Stimulated activated CD4-positive, alpha-beta T cell treated with anti-CD3 and anti-CD28 coated beads, Interleukin-15, amount 100 ng/mL, for 48 hours (primary cell): ENCODE measurements at regions not wholly inside any gene's neighbourhood (a gene's known extent, or its start where the extent isn't known, plus 50 kb on each side); places are given as distances from the start of the nearest gene placed in this dataset.
"Not testable (repeated sequence)": the region's sequence is repeated elsewhere in the genome, so short reads cannot be mapped to it uniquely, and the experiment has no call there.

Source experiments
- DNase-seq, 2 donors: peaks; one replicate each; pipeline ENCODE4 v3.0.0-alpha.2; 2020; ENCODE audit warnings: low read depth in 2 of 2

- peak; percentile 14 to 19 for DNase-seq
Observed at GRCh38 chr16:33009468-33009867, 184.6 kb upstream of the TP53TG3C start.

- not testable (repeated sequence) for DNase-seq
Observed at GRCh38 chr16:33027121-33027520, 166.9 kb upstream of the TP53TG3C start.

GRCh38 chr16:33027941-33028340 is 166.1 kb upstream of the TP53TG3C start:
- not testable (repeated sequence) for DNase-seq

GRCh38 chr16:33028707-33029390 is 165.2 kb upstream of the TP53TG3C start:
- DNase-seq, result not testable (repeated sequence)

- not testable (repeated sequence) for DNase-seq
Observed at GRCh38 chr16:33048849-33049248, 145.2 kb upstream of the TP53TG3C start.

GRCh38 chr16:33059206-33059605 is 134.8 kb upstream of the TP53TG3C start:
- DNase-seq, result no peak

GRCh38 chr16:33059654-33060421 is 134.2 kb upstream of the TP53TG3C start:
- DNase-seq, result not testable (repeated sequence)

- not testable (repeated sequence) for DNase-seq
Observed at GRCh38 chr16:33062763-33063162, 131.3 kb upstream of the TP53TG3C start.

- DNase-seq, result not testable (repeated sequence)
Observed at GRCh38 chr16:33063365-33064170, 130.5 kb upstream of the TP53TG3C start.

GRCh38 chr16:33064454-33065073 is 129.5 kb upstream of the TP53TG3C start:
- DNase-seq, result not testable (repeated sequence)
